Stimulated activated CD8-positive, alpha-beta memory T cell treated with anti-CD3 and anti-CD28 coated beads, Interleukin-2, amount 100 ng/mL, for 1 hour (primary cell): ENCODE measurements at regions not wholly inside any gene's neighbourhood (a gene's known extent, or its start where the extent isn't known, plus 50 kb on each side); places are given as distances from the start of the nearest gene placed in this dataset.

ENCODE experiments used
- DNase-seq, 2 donors: peaks; one replicate each; pipeline ENCODE4 v3.0.0-alpha.2; 2020; ENCODE audit warnings: low read depth in 2 of 2

- DNase-seq, result no peak
Measured at GRCh38 chr7:130929896-130930659, 196.1 kb upstream of the KLF14 start.

GRCh38 chr7:130930681-130931080 is 196.7 kb upstream of the KLF14 start:
- no peak for DNase-seq

- DNase-seq, result no peak
Measured at GRCh38 chr7:130931423-130931822, 197.4 kb upstream of the KLF14 start.

GRCh38 chr7:130932088-130932487 is 198.1 kb upstream of the KLF14 start:
- no peak for DNase-seq

- no peak for DNase-seq
Measured at GRCh38 chr7:130932667-130933432, 198.8 kb upstream of the KLF14 start.

GRCh38 chr7:130933919-130934318 is 199.9 kb upstream of the KLF14 start:
- DNase-seq, result no peak

GRCh38 chr7:130935564-130936157 is 201.7 kb upstream of the KLF14 start:
- DNase-seq, result no peak

- no peak for DNase-seq
Measured at GRCh38 chr7:130936202-130936931, 202.4 kb upstream of the KLF14 start.

GRCh38 chr7:130937016-130937415 is 203.0 kb upstream of the KLF14 start:
- DNase-seq, result no peak

GRCh38 chr7:130937830-130938229 is 203.8 kb upstream of the KLF14 start:
- DNase-seq, result no peak

- no peak for DNase-seq
Measured at GRCh38 chr7:130938661-130939060, 204.7 kb upstream of the KLF14 start.

GRCh38 chr7:130939321-130940095 is 205.5 kb upstream of the KLF14 start:
- DNase-seq, result no peak

- DNase-seq, result no peak
Measured at GRCh38 chr7:130940326-130940725, 206.3 kb upstream of the KLF14 start.

- DNase-seq, result no peak
Measured at GRCh38 chr7:130940907-130941306, 206.9 kb upstream of the KLF14 start.

- no peak for DNase-seq
Measured at GRCh38 chr7:130941322-130942210, 207.6 kb upstream of the KLF14 start.

- no peak for DNase-seq
Measured at GRCh38 chr7:130942211-130942964, 208.4 kb upstream of the KLF14 start.

GRCh38 chr7:130943336-130943901 is 209.4 kb upstream of the KLF14 start:
- DNase-seq, result no peak

GRCh38 chr7:130943981-130944380 is 210.0 kb upstream of the KLF14 start:
- no peak for DNase-seq

GRCh38 chr7:130944997-130945396 is 211.0 kb upstream of the KLF14 start:
- DNase-seq, result no peak
